GM12878 (cell line): ENCODE measurements at regions not wholly inside any gene's neighbourhood (a gene's known extent, or its start where the extent isn't known, plus 50 kb on each side); places are given as distances from the start of the nearest gene placed in this dataset.

ENCODE experiments used
- ATAC-seq: fragments of 200-7000 bp; cut with Tn5 transposase; 3 replicates; pipeline ENCODE4 v1.9.1; 2020; ENCODE audit warnings: mild to moderate bottlenecking, moderate library complexity
- BruUV-seq: library from RNA; stranded (reverse); fragments of 400-500 nt; replicated peaks from 2 replicates; lab custom pipeline; 2021; lab: Mats Ljungman, UMichigan
- CTCF ChIA-PET: fragments of 300-600 bp; sonication (Branson Sonifier 250); formaldehyde crosslinking; extraction: SDS; loops from one replicate; lab custom pipeline; 2021; ENCODE audit warnings: inconsistent platforms; lab: Yijun Ruan, JAX
- POLR2A ChIA-PET: fragments of 350-600 bp; formaldehyde crosslinking; extraction: SDS; loops from one replicate; lab custom pipeline; 2021; ENCODE audit warnings: inconsistent platforms; lab: Charles Lee
- RAD21 ChIA-PET: fragments of 300-600 bp; sonication (Branson Sonifier 250); formaldehyde crosslinking; loops from one replicate; lab custom pipeline; 2023; ENCODE audit warnings: antibody characterized with exemption; ENCODE audit not compliant: unreplicated experiment; lab: Charles Lee
- SMC1A ChIA-PET: fragments of 300-600 bp; sonication (Branson Sonifier 250); formaldehyde crosslinking; loops from one replicate; lab custom pipeline; 2023; ENCODE audit not compliant: unreplicated experiment, uncharacterized antibody; lab: Charles Lee
- DNase-seq: peaks from one replicate; pipeline ENCODE4 v3.0.0-alpha.2; 2011; ENCODE audit warnings: low read depth, low spot score
- FAIRE-seq: peaks from 3 replicates; lab custom pipeline; 2011; peaks lifted over from hg19 to GRCh38; lab: Jason Lieb, UNC
- H2AFZ ChIP-seq: 2 replicates; pipeline ENCODE4 v1.6.0; 2011; ENCODE audit warnings: low read depth, low read length, control low read depth; ENCODE audit not compliant: control insufficient read depth
- H3K27ac ChIP-seq: 2 replicates; pipeline ENCODE4 v1.5.1; 2011; ENCODE audit warnings: control low read depth; ENCODE audit not compliant: control insufficient read depth, insufficient read depth
- H3K27me3 ChIP-seq, 2 experiments: replicated peaks in 1 of 2; 2 replicates each; pipeline versions ENCODE4 v1.6.0 to v1.6.1; 2011; ENCODE audit warnings: low read length in 1 of 2; ENCODE audit not compliant: control insufficient read depth in 2 of 2, insufficient read depth in 2 of 2
- H3K36me3 ChIP-seq, 2 experiments: 2 replicates each; pipeline ENCODE4 v1.5.1; 2011; ENCODE audit warnings: low read length in 1 of 2; ENCODE audit not compliant: control insufficient read depth in 2 of 2, insufficient read depth in 2 of 2
- H3K4me1 ChIP-seq: 2 replicates; pipeline ENCODE4 v1.6.1; 2011; ENCODE audit warnings: mild to moderate bottlenecking, low read length, moderate library complexity, mixed read lengths; ENCODE audit not compliant: control insufficient read depth, insufficient read depth
- H3K4me2 ChIP-seq: 2 replicates; pipeline ENCODE4 v1.6.0; 2011; ENCODE audit warnings: control low read depth; ENCODE audit not compliant: control insufficient read depth, insufficient read depth
- H3K4me3 ChIP-seq: fragments of 200-600 bp; sonication (generic); 2 replicates; pipeline ENCODE4 v1.5.1; 2016
- H3K79me2 ChIP-seq: 2 replicates; pipeline ENCODE4 v1.6.0; 2011; ENCODE audit warnings: low read length; ENCODE audit not compliant: control insufficient read depth, insufficient read depth
- H3K9ac ChIP-seq: 2 replicates; pipeline ENCODE4 v1.8.0; 2011; ENCODE audit warnings: low read length, control low read depth, mixed read lengths; ENCODE audit not compliant: control insufficient read depth, insufficient read depth
- H3K9me3 ChIP-seq: replicated peaks from 3 replicates; pipeline ENCODE4 v1.5.1; 2011; ENCODE audit warnings: mild to moderate bottlenecking, low read length; ENCODE audit not compliant: control insufficient read depth, insufficient read depth
- H4K20me1 ChIP-seq: 2 replicates; pipeline ENCODE4 v1.6.0; 2011; ENCODE audit not compliant: control insufficient read depth, insufficient read depth
- ATF7 ChIP-seq: fragments of 450-650 bp; IDR thresholded peaks from 2 replicates; pipeline ENCODE4 v1.6.1; 2016; ENCODE audit warnings: low read depth, mild to moderate bottlenecking
- BACH1 ChIP-seq: fragments of 450-650 bp; IDR thresholded peaks from 2 replicates; pipeline ENCODE4 v1.6.1; 2017; ENCODE audit warnings: mild to moderate bottlenecking, borderline replicate concordance
- CBX5 ChIP-seq: sonication (generic); IDR thresholded peaks from 2 replicates; pipeline ENCODE4 v1.6.1; 2016; ENCODE audit warnings: low read depth, moderate library complexity, mild to moderate bottlenecking, inconsistent platforms
- CHD2 ChIP-seq: IDR thresholded peaks from 2 replicates; pipeline ENCODE4 v1.6.1; 2011; ENCODE audit warnings: low read depth, low read length, improper control_type of control experiment, borderline replicate concordance
- EGR1 ChIP-seq, 2 experiments: IDR thresholded peaks; 1 replicate in 1 of 2; 2 replicates in 1 of 2; pipeline ENCODE4 v1.6.1; 2011 to 2012; ENCODE audit warnings: low read depth in 2 of 2, low read length in 2 of 2, borderline replicate concordance in 1 of 2, mild to moderate bottlenecking in 1 of 2, moderate library complexity in 1 of 2
- FOXM1 ChIP-seq: IDR thresholded peaks from 2 replicates; pipeline ENCODE4 v1.6.1; 2012; ENCODE audit warnings: low read depth, mild to moderate bottlenecking, inconsistent platforms, low read length, moderate library complexity
- GABPA ChIP-seq: IDR thresholded peaks from 2 replicates; pipeline ENCODE4 v1.6.1; 2014; ENCODE audit warnings: antibody characterized with exemption, low read depth, mild to moderate bottlenecking, inconsistent platforms
- IKZF2 ChIP-seq, 2 experiments: fragments of 450-650 bp; IDR thresholded peaks; 2 replicates each; pipeline ENCODE4 v1.6.1; 2017; ENCODE audit warnings: mild to moderate bottlenecking in 2 of 2, moderate library complexity in 2 of 2
- IRF3 ChIP-seq: fragments of 450-650 bp; IDR thresholded peaks from 2 replicates; pipeline ENCODE4 v1.6.1; 2014; ENCODE audit warnings: mild to moderate bottlenecking
- MTA3 ChIP-seq: IDR thresholded peaks from 2 replicates; pipeline ENCODE4 v1.6.1; 2012; ENCODE audit warnings: low read length, inconsistent platforms, borderline replicate concordance
- MYC ChIP-seq: IDR thresholded peaks from 2 replicates; pipeline ENCODE4 v1.6.1; 2011; ENCODE audit warnings: mild to moderate bottlenecking, low read length, moderate library complexity, inconsistent platforms; ENCODE audit not compliant: insufficient read depth, insufficient replicate concordance, insufficient read length, severe bottlenecking
- NBN ChIP-seq: fragments of 450-650 bp; IDR thresholded peaks from 2 replicates; pipeline ENCODE4 v1.6.1; 2016
- NRF1 ChIP-seq: conservative IDR thresholded peaks from 2 replicates; pipeline ENCODE4 v1.6.1; 2011; ENCODE audit warnings: mild to moderate bottlenecking, low read depth, low read length, improper control_type of control experiment
- PAX5 ChIP-seq: IDR thresholded peaks from 2 replicates; pipeline ENCODE4 v1.6.1; 2011; ENCODE audit warnings: low read depth, low read length, borderline replicate concordance
- PBX3 ChIP-seq: IDR thresholded peaks from 2 replicates; pipeline ENCODE4 v1.6.1; 2011; ENCODE audit warnings: mild to moderate bottlenecking, low read depth, low read length, moderate library complexity; ENCODE audit not compliant: insufficient replicate concordance
- RB1 ChIP-seq: fragments of 450-650 bp; formaldehyde crosslinking; IDR thresholded peaks from 2 replicates; pipeline ENCODE4 v1.6.1; 2017; ENCODE audit warnings: mild to moderate bottlenecking, borderline replicate concordance
- SMAD1 ChIP-seq: fragments of 450-650 bp; IDR thresholded peaks from 2 replicates; pipeline ENCODE4 v1.6.1; 2018; ENCODE audit warnings: mild to moderate bottlenecking, low read depth; ENCODE audit not compliant: partially characterized antibody
- TAF1 ChIP-seq: IDR thresholded peaks from 2 replicates; pipeline ENCODE4 v1.6.1; 2011; ENCODE audit warnings: mild to moderate bottlenecking, low read depth, low read length, borderline replicate concordance
- TCF3 ChIP-seq: IDR thresholded peaks from 2 replicates; pipeline ENCODE4 v1.6.1; 2012; ENCODE audit warnings: low read depth, mild to moderate bottlenecking, low read length, borderline replicate concordance; ENCODE audit not compliant: insufficient read depth
- ZNF207 ChIP-seq: fragments of 450-650 bp; IDR thresholded peaks from 2 replicates; pipeline ENCODE4 v1.6.1; 2014; ENCODE audit warnings: antibody characterized with exemption, mild to moderate bottlenecking, borderline replicate concordance
- WGBS: methylation state at CpG from one replicate; pipeline ENCODE4 v1.1.6; 2016; ENCODE audit warnings: low lambda C conversion rate; ENCODE audit not compliant: insufficient replicate concordance, insufficient coverage; ENCODE audit errors: missing lambda C conversion rate; 5-methylcytosine and 5-hydroxymethylcytosine counted together
- in situ Hi-C: fragments of 300-500 bp; cut with MboI; formaldehyde crosslinking; loops from 9 replicates; pipeline ENCODE4 v1.14.3; 2018; ENCODE audit warnings: mixed read lengths
- intact Hi-C: fragments of 100-400 bp; cut with micrococcal nuclease; formaldehyde crosslinking; loops from one replicate; pipeline ENCODE4 v1.14.2; 2022; ENCODE audit not compliant: unreplicated experiment

GRCh38 chr1:222066539-222066938 lies 324.6 kb upstream of the DUSP10 start (continued):
- TF ChIP-seq PBX3 (no peak), ATF7 (no peak), FOXM1 (no peak), RB1 (no peak), SMAD1 (no peak), PAX5 (no peak), GABPA (no peak), TCF3 (no peak), EGR1 (IDR thresholded peaks at IDR 0.05; ENCODE audit: borderline replicate concordance in 1 of 2, low read depth in 2 of 2, low read length in 2 of 2) (no peak)

GRCh38 chr1:222065234-222065633 lies 323.3 kb upstream of the DUSP10 start:
- no peak for FAIRE-seq
- DNase-seq, result no peak
- H3K9ac ChIP-seq, result no peak overlapping the region
- ChIA-PET POLR2A (interaction anchor here (0.6 kb wide), 1 partner anchor 42 kb away, joined by 3 read pairs; no protein-coding TSS in a partner anchor), RAD21 (no interaction called here), CTCF (interaction anchor here (1.0 kb wide), 1 partner anchor 32 kb away, joined by 3 read pairs; no protein-coding TSS in a partner anchor), SMC1A (no interaction called here)
- no peaks in the 10 kb centered on the region for H3K4me1 ChIP-seq
- no peak overlapping the region for H3K4me3 ChIP-seq
- H3K79me2 ChIP-seq, result no peaks in the 10 kb centered on the region
- in situ Hi-C loops (no loop called here), intact Hi-C loops (no loop called here)
- no TSS peak for BruUV-seq
- no peak overlapping the region for H2AFZ ChIP-seq
- no peaks in the 10 kb centered on the region for H4K20me1 ChIP-seq
- 93% methylated on average over 3 of the region's 3 CpGs for WGBS
- no peaks in the 10 kb centered on the region for H3K36me3 ChIP-seq
- no peak for ATAC-seq
- no peak overlapping the region for H3K27ac ChIP-seq
- H3K27me3 ChIP-seq, result no peaks in the 10 kb centered on the region
- no peak overlapping the region for H3K4me2 ChIP-seq
- peaks cover 6% of the 10 kb centered on the region; the same call in 2 of the 3 replicates for H3K9me3 ChIP-seq
- TF ChIP-seq CBX5 (no peak), IKZF2 (IDR thresholded peaks at IDR 0.05) (no peak), ZNF207 (no peak), TAF1 (no peak), CHD2 (no peak), BACH1 (no peak), IRF3 (no peak), MTA3 (no peak), MYC (no peak), NRF1 (no peak), NBN (no peak)
